ENCODE measurements at regions not wholly inside any gene's neighbourhood (a gene's known extent, or its start where the extent isn't known, plus 50 kb on each side); places are given as distances from the start of the nearest gene placed in this dataset.
"Not testable (repeated sequence)": the region's sequence is repeated elsewhere in the genome, so short reads cannot be mapped to it uniquely, and the experiment has no call there.

GRCh38 chr3:152683521-152683999 lies 151.4 kb upstream of the P2RY1 start:
- TF ChIP-seq MAX (IDR thresholded peaks at IDR 0.05; ENCODE audit: low read depth, low read length) = no peak
- no peak for TF ChIP-seq MYC (IDR thresholded peaks at IDR 0.05; ENCODE audit: low read depth, low read length)
- TF ChIP-seq CTCF (IDR thresholded peaks at IDR 0.05; ENCODE audit: low read depth, low read length) = no peak
- no peak for DNase-seq (ENCODE audit: low read depth)

GRCh38 chr3:152684279-152684678 lies 150.7 kb upstream of the P2RY1 start:
- H3K4me3 ChIP-seq (ENCODE audit: low read depth, low read length) = no peak overlapping the region
- TF ChIP-seq MAX (IDR thresholded peaks at IDR 0.05; ENCODE audit: low read depth, low read length) = no peak
- TF ChIP-seq POLR2A (IDR thresholded peaks at IDR 0.05; ENCODE audit: extremely low read depth, insufficient read length) = no peak
- no peak for TF ChIP-seq MYC (IDR thresholded peaks at IDR 0.05; ENCODE audit: low read depth, low read length)
- TF ChIP-seq CTCF (IDR thresholded peaks at IDR 0.05; ENCODE audit: low read depth, low read length) = no peak
- DNase-seq (ENCODE audit: low read depth) = no peak

More at GRCh38 chr3:152683521-152683999, 151.4 kb upstream of the P2RY1 start:
- H3K4me3 ChIP-seq (ENCODE audit: low read depth, low read length) = no peak overlapping the region

- no peak overlapping the region for H3K4me3 ChIP-seq (ENCODE audit: low read depth, low read length)
- DNase-seq (ENCODE audit: low read depth) = no peak
- TF ChIP-seq POLR2A (IDR thresholded peaks at IDR 0.05; ENCODE audit: extremely low read depth, insufficient read length) (no peak), CTCF (IDR thresholded peaks at IDR 0.05; ENCODE audit: low read depth, low read length) (no peak), MAX (IDR thresholded peaks at IDR 0.05; ENCODE audit: low read depth, low read length) (no peak), MYC (IDR thresholded peaks at IDR 0.05; ENCODE audit: low read depth, low read length) (no peak)
Measured at GRCh38 chr3:152688313-152688712, 146.6 kb upstream of the P2RY1 start.

- not testable (repeated sequence) for DNase-seq (ENCODE audit: low read depth); H3K4me3 ChIP-seq (ENCODE audit: low read depth, low read length)
Measured at GRCh38 chr3:152692326-152692725, 142.6 kb upstream of the P2RY1 start.

GRCh38 chr3:152693521-152694250 lies 141.2 kb upstream of the P2RY1 start:
- not testable (repeated sequence) for H3K4me3 ChIP-seq (ENCODE audit: low read depth, low read length); DNase-seq (ENCODE audit: low read depth)

- no peak overlapping the region for H3K4me3 ChIP-seq (ENCODE audit: low read depth, low read length)
- no peak for DNase-seq (ENCODE audit: low read depth)
- TF ChIP-seq POLR2A (IDR thresholded peaks at IDR 0.05; ENCODE audit: extremely low read depth, insufficient read length) (no peak), MYC (IDR thresholded peaks at IDR 0.05; ENCODE audit: low read depth, low read length) (no peak), CTCF (IDR thresholded peaks at IDR 0.05; ENCODE audit: low read depth, low read length) (no peak), MAX (IDR thresholded peaks at IDR 0.05; ENCODE audit: low read depth, low read length) (no peak)
Measured at GRCh38 chr3:152695840-152696239, 139.1 kb upstream of the P2RY1 start.

GRCh38 chr3:152696962-152697361 lies 138.0 kb upstream of the P2RY1 start:
- DNase-seq (ENCODE audit: low read depth) = no peak
- no peak overlapping the region for H3K4me3 ChIP-seq (ENCODE audit: low read depth, low read length)
- TF ChIP-seq CTCF (IDR thresholded peaks at IDR 0.05; ENCODE audit: low read depth, low read length) = no peak
- TF ChIP-seq POLR2A (IDR thresholded peaks at IDR 0.05; ENCODE audit: extremely low read depth, insufficient read length) = no peak
- no peak for TF ChIP-seq MYC (IDR thresholded peaks at IDR 0.05; ENCODE audit: low read depth, low read length)
- TF ChIP-seq MAX (IDR thresholded peaks at IDR 0.05; ENCODE audit: low read depth, low read length) = no peak

Data from NB4 (cell line).